HG02943 (cell line): ENCODE measurements at regions not wholly inside any gene's neighbourhood (a gene's known extent, or its start where the extent isn't known, plus 50 kb on each side); places are given as distances from the start of the nearest gene placed in this dataset.

ENCODE experiments used
- ATAC-seq: cut with Tn5 transposase; IDR thresholded peaks from one replicate; pipeline ENCODE4 v1.9.1; 2021; ENCODE audit warnings: mild to moderate bottlenecking, low read depth, moderate library complexity; ENCODE audit not compliant: unreplicated experiment

GRCh38 chr3:151990696-151991376 is 117.4 kb downstream of the SUCNR1 start:
- no peak for ATAC-seq

DNA sequence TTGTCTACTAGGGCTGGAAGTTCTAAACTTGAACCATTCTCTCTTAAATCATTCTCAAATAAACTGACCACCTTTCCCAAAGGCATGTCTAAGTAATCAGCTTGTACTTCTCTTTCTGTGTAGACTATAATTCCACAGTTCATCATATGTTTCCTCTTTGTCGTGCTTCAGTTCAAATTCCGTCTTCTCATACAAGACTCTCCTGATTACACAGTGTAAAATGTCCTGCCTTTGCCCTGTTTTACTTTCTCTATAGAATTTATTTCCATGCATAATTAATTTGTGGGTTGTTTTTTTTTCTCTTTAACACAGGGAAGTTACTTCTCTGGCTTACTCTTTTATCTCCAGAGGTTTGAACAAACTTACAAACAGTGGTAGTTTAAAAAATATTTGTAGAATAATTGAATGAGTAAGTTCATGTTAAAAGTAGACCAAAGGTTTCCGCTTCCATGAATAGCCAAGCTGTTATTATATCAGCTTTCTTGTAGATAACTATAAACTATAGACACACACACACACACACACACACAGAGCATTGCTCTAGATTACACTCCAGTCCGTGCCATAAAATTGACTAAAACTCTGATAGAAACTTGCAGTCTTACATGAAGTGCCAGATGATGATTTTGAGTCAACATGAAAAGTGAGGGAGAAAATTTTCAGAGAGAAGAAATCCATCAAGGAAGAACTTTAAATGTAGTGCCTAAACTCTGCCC is 119.0 kb downstream of the SUCNR1 start:
- no peak for ATAC-seq

DNA sequence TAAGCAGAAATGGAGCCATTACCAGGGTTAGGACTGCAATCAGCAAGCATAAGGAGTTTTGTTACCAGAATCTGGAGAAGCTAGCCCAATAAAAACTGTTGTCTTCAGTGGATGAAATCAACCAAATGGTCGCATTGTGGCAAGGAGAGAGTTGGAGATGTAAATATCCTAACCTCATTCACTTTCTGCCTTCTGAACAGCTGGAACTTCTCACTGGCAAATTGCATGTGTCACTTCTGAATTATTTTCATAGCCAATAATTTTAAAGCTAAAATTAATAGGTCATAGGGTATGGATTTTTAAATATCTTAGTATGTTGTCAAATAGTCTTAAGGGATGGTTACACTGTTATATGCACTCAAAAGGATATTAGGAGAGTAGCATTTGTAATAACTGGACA is 121.6 kb downstream of the SUCNR1 start:
- ATAC-seq: no peak

GRCh38 chr3:151998744-151999143 is 125.3 kb downstream of the SUCNR1 start:
- ATAC-seq: no peak

GRCh38 chr3:151999936-152000335 is 126.5 kb downstream of the SUCNR1 start:
- no peak for ATAC-seq

DNA sequence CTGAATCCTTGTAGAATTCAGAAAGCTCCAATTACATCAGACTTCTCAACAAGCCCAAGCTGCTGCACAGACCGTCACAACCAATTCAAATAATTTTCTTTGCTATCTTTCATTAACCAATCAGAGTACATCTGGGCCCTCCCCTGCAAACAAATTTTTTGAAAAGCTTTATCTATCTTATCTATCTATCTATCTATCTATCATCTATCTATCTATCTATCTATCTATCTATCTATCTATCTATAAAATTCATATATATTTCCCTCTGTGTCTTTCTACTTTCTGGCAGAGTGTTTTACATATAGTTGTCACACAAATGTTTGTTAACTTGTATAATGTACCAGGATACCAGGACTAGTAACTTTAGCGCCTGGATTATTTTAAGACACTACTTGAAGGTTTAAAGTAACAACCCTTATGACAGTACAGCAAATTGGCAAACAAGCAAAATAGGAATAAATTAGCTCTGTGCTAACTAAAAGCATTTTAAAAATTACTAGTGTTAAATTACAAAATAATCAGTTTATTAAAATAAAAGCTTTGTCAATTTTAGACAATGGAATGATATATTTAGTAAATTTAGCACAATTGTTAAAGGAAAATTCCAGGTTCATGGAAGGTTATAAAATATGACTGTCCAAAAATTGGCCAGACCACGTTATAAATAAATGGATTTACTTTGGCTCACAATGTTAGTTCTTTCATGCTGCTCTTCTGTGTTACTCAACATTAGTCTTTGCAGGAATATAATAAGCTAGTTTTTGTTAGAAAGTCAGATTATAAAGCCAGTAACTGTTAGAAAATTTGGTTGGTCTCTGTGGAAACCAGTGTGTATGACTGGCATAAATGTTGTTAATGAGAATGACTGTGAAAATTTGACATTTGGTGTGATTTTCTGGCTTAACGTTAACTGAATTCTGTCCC is 138.6 kb downstream of the SUCNR1 start:
- no peak for ATAC-seq

DNA sequence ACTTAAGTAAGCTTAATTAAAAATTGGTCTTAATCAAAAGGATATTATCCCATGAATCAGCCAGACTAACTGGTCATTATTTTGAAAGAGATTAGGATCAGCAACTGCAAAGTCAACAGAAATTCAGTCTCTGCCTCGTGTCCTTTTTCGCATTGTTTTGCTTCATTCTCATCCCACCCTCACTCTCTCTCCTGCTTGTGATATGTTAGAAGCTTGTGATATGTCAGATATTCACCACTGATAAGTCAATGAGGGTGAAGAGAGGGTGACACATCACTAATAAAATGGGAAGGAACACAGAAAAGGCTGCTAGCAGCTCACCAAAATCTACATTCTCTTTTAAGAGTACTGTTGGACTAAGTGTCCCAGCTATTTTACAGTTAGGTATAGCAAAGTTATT is 146.1 kb downstream of the SUCNR1 start:
- no peak for ATAC-seq

- ATAC-seq: no peak
Observed at GRCh38 chr3:152021951-152022461, 148.6 kb downstream of the SUCNR1 start.

DNA sequence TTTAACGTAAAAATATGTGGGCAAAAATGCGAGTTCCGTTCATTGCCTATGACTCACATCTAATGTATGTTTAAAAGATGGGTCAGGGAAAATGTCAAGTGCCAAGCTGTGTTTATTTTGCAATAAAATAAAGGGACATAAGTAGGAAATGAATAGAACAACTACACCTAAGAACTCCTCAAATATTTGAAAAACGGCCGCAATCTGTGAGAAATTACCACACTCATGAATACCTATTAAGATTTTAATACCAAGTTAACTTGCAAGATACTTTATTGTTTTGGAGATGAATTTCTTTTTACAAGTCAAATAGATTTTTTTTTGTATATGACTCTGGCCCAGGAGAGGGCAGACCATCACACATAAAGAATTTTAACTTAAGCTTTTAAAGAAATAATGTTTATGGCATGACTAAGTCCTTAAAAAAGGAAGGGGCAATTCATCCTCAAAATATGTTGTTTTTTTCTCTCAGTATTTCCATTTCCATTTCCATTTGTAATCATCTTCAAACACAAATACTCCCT is 152.7 kb downstream of the SUCNR1 start:
- no peak for ATAC-seq

DNA sequence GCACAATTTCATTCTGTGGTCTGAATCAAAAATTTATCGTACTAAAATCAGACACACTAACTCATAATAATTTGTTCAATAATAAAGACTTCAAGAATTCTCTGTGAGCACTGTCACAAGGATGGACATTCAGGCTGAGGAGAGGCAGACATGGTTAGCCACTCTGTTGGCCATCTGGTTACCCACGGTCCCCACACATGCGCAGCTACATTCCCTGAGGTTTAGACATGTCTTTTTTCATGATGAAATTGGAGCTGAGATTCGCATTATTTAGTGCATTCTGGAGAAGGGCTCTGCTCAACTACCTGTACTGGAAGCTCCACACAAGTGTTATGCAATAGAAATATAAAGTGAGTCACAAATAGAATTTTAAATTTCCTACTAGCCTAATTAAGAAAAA is 156.9 kb downstream of the SUCNR1 start:
- ATAC-seq: no peak

DNA sequence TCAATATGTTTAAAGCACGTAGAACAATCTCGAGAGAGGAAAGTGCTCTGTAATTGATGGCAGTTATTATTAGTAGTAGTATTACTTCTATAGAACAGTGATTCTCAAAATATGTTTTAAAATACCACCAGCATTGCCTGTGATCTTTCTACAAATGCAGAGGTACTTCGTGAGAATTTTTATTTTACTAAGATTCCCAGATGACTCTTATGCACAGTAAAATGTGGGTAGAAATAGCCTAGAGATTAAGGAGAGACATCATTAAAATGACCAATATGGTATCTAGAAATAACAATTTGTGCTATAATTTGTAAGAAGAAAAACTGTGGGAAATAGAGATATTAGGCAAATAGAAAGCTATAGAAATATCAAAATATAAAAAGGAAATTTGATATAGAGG is 157.9 kb downstream of the SUCNR1 start:
- no peak for ATAC-seq

GRCh38 chr3:152037297-152037696 is 163.9 kb downstream of the SUCNR1 start:
- no peak for ATAC-seq

DNA sequence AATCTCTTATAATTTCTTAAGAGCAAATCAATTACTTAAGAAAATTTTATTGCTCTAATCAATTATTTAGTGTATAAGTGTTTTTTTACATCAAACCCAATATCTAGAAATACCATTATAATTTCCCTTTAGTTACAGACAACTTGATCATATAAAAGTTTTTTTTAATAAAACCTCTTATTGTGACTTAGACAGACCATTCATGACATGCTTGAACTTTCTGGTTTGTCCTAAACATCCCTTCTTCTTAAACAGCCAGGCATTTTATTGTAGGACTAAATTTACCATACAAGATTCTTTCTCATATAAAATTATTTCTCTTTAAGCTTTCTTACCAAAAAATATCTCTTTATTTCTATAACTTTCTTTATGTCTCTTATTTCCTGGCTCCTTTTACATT is 164.5 kb downstream of the SUCNR1 start:
- ATAC-seq: no peak

DNA sequence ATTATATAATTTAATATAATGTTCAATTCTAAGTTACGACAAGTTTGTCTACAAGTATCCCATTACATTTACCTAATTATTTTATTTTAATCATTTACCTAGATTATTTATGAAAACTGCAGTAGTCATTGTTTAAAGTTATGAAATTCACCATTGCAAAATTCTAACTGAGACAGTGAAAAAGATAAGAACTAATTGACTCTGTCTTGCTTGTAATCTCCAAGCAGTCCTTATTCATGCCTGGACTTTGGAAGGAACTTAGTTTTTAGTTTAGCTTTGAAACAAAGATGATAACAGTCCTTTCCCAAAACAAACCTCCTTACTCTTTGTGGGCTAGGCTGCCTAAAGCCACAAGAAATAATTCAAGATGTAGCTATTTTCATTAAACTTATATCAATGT is 165.0 kb downstream of the SUCNR1 start:
- no peak for ATAC-seq

DNA sequence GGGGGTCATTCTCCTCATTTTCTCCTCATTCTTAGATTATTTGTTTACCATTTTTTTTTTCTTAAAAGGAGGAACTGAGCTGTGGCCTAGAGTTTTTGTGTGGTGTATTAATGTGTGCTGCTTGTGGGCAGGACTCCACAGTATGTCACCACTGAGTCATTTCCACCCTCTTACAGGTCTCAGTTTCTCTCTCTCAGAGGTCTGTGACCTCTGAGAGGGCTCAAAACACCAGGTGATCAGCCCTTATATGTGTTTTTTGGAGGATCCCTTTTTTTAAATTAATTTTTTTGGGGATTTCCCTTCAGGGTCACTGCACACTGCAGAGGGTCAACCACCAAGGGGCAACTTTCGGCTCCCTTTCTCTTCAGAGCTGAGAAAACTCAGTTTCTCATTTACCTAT is 166.4 kb downstream of the SUCNR1 start:
- no peak for ATAC-seq

DNA sequence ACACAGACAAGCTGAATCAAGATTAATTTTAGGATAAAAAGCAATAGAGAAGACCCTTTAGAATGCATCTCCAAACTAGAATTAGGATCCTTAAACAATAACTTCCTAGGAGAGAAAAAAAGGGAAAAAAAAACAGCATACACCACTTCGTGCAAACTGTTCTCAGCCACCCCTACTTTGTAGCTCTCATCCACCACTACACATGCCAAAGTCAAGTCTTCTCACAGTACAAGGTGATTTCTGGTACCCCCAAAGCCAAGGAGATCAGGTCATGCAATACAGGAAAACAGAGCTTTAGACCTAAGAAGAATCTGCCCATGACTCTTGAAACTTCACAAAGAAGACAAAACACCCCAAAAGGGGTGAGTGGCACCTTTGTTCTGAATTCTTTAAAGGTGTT is 166.9 kb downstream of the SUCNR1 start:
- no peak for ATAC-seq

DNA sequence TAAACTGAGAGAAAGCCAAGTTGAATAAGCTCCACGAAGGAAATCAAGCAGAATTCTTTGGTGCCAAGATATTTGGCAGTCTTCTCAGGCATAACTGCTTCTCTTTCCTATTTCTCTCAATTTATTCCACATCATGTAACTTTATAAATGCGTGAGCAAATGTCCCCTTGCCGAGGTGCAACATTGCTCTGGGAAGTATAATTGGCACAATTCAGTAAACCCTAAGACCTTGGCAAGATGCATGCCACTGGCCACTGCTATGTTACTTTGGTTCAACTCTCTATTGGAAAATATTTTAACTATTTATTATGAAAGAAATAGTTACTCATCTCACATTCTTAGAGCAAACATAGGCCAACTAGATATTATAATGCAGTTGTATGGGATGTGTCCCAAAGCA is 170.2 kb downstream of the SUCNR1 start:
- ATAC-seq: no peak

GRCh38 chr3:152046280-152046679 is 172.8 kb downstream of the SUCNR1 start:
- ATAC-seq: no peak

DNA sequence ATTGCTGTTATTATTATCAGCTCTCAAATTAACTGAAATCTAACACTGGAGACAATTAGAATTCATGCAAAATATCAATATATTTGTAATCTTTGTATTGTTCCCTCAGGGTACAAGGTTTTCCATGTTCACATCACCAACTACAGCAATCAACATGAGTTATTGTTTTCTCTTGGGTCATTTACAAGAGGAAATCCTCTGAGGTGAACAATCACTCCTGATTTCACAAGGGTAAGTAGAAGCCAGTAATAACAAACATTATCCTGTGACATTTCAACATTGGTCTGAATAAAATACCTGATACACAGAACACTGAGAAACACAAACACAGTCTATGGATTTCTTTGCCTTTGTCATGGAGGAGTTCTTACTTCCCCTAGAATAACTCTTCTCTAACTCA is 174.0 kb downstream of the SUCNR1 start:
- no peak for ATAC-seq

DNA sequence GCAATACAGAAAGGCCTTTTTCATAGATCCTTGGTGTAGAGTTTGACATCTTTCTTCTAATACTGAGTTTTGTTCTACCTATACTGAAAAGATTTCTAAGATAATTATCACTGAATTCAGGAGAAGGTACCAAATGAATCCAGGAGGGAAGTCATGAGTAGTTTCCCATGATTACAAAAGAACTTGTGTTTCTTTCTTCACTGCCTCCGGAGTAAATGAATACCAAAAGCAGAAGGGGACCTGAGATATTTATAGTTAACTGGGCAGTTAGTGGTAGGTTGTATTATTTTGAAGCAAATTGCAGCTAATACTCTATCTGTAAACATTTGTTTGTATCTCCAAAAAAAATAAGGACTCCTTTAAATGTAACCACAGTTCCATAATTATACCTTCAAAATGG is 175.4 kb downstream of the SUCNR1 start:
- no peak for ATAC-seq

DNA sequence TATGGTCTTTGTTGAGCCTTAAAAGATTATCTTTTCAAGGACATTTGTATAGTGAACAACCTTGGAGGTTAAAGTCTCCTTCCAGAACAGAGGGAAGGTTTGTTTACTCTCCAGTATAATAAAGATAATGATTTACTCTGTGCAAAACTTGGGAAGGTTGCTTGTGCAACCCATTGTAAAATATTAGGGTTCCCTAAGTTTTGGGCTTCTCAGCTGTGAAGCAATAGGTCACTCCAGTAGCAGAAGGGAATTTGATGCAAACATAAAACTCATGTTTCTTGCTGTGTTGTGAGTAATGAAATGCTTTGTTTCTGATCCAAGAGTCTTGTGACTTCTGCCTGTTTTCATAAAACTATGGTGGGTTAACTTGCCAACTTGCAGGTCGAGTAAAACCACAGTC is 177.5 kb downstream of the SUCNR1 start:
- no peak for ATAC-seq
